Testis (tissue), 2 donors: ENCODE measurements at regions not wholly inside any gene's neighbourhood (a gene's known extent, or its start where the extent isn't known, plus 50 kb on each side); places are given as distances from the start of the nearest gene placed in this dataset.

ENCODE experiments used
- DNase-seq: peaks from one replicate; pipeline ENCODE4 v3.0.0-alpha.2; 2019
- H3K27ac ChIP-seq, 2 donors: fragments of 200-600 bp; sonication (generic); one replicate each; pipeline ENCODE4 v1.5.1; 2019
- H3K27me3 ChIP-seq: fragments of 200-600 bp; sonication (generic); one replicate; pipeline ENCODE4 v1.5.1; 2019
- H3K36me3 ChIP-seq: fragments of 200-600 bp; sonication (generic); one replicate; pipeline ENCODE4 v1.5.1; 2017; ENCODE audit warnings: low read depth; ENCODE audit errors: missing control alignments
- H3K4me1 ChIP-seq: fragments of 200-600 bp; sonication (generic); one replicate; pipeline ENCODE4 v1.5.1; 2019
- H3K4me3 ChIP-seq, 2 donors: fragments of 200-600 bp; sonication (generic); one replicate each; pipeline ENCODE4 v1.5.1; 2017 to 2019
- H3K9me3 ChIP-seq: fragments of 200-600 bp; sonication (generic); one replicate; pipeline ENCODE4 v1.5.1; 2017
- CTCF ChIP-seq, 3 experiments: fragments of 450-650 bp in 2 of 3; fragments of 200-600 bp in 1 of 3; sonication (generic) in 1 of 3; IDR thresholded peaks; one replicate each; pipeline ENCODE4 v1.5.1; 2016 to 2019; ENCODE audit warnings: antibody characterized with exemption in 3 of 3, mild to moderate bottlenecking in 2 of 3, moderate library complexity in 1 of 3
- POLR2A ChIP-seq: fragments of 450-650 bp; IDR thresholded peaks from one replicate; pipeline ENCODE4 v1.6.1; 2017; ENCODE audit warnings: antibody characterized with exemption, mild to moderate bottlenecking, moderate library complexity
- WGBS, 2 donors: methylation state at CpG; one replicate each; pipeline ENCODE4 v1.1.5; 2018; 5-methylcytosine and 5-hydroxymethylcytosine counted together
- intact Hi-C: fragments of 100-400 bp; cut with DNase I; formaldehyde crosslinking; loops from one replicate; pipeline ENCODE4 v1.15.1; 2023; ENCODE audit warnings: low total_unique reads

- Histone ChIP-seq H3K27ac (no peak overlapping the region), H3K4me1 (no peaks in the 10 kb centered on the region), H3K36me3 (no peaks in the 10 kb centered on the region), H3K9me3 (no peaks in the 10 kb centered on the region), H3K4me3 (no peak overlapping the region), H3K27me3 (no peaks in the 10 kb centered on the region)
- no peak for DNase-seq
- intact Hi-C loops = no loop called here
- 55 to 57% methylated on average over 6 to 12 of the region's 12 CpGs for WGBS, 2 donors
- TF ChIP-seq CTCF (IDR thresholded peaks at IDR 0.05) (no peak), POLR2A (no peak)
Measured at GRCh38 chr5:110956913-110957813, 114.3 kb upstream of the TSLP start.

GRCh38 chr5:110957934-110958333, 113.6 kb upstream of the TSLP start:
- Histone ChIP-seq H3K4me3 (no peak overlapping the region), H3K27ac (no peak overlapping the region), H3K27me3 (no peaks in the 10 kb centered on the region), H3K4me1 (no peaks in the 10 kb centered on the region), H3K36me3 (no peaks in the 10 kb centered on the region), H3K9me3 (no peaks in the 10 kb centered on the region)
- intact Hi-C loops = no loop called here
- no peak for TF ChIP-seq CTCF (IDR thresholded peaks at IDR 0.05)
- no peak for TF ChIP-seq POLR2A
- DNase-seq = no peak
- 81 to 85% methylated on average over 2 of the region's 2 CpGs for WGBS, 2 donors

- TF ChIP-seq CTCF (IDR thresholded peaks at IDR 0.05) = no peak
- TF ChIP-seq POLR2A = no peak
Measured at GRCh38 chr5:110963495-110963894, 108.0 kb upstream of the TSLP start.

GRCh38 chr5:110965773-110966581, 105.5 kb upstream of the TSLP start:
- Histone ChIP-seq H3K27ac (no peak overlapping the region), H3K9me3 (no peaks in the 10 kb centered on the region), H3K36me3 (no peaks in the 10 kb centered on the region), H3K4me1 (no peaks in the 10 kb centered on the region), H3K4me3 (no peak overlapping the region), H3K27me3 (no peaks in the 10 kb centered on the region)
- WGBS, 2 donors = 57 to 61% methylated on average over 3 of the region's 3 CpGs
- intact Hi-C loops = no loop called here
- DNase-seq = no peak
- no peak for TF ChIP-seq CTCF (IDR thresholded peaks at IDR 0.05)
- no peak for TF ChIP-seq POLR2A

More at GRCh38 chr5:110963495-110963894, 108.0 kb upstream of the TSLP start:
- Histone ChIP-seq H3K4me1 (no peaks in the 10 kb centered on the region), H3K36me3 (no peaks in the 10 kb centered on the region), H3K27ac (no peak overlapping the region), H3K9me3 (no peaks in the 10 kb centered on the region), H3K27me3 (no peaks in the 10 kb centered on the region), H3K4me3 (no peak overlapping the region)
- 70 to 89% methylated on average over 3 of the region's 3 CpGs for WGBS, 2 donors
- intact Hi-C loops = no loop called here
- no peak for DNase-seq
